DOHH2 (cell line): ENCODE measurements at regions not wholly inside any gene's neighbourhood (a gene's known extent, or its start where the extent isn't known, plus 50 kb on each side); places are given as distances from the start of the nearest gene placed in this dataset.

Experiments
- H3F3A ChIP-seq: fragments of 200-600 bp; sonication (generic), shearing (Covaris generic); 2 replicates; pipeline ENCODE4 v1.6.0; 2016; ENCODE audit warnings: antibody characterized with exemption, mild to moderate bottlenecking; ENCODE audit not compliant: control insufficient read depth, insufficient read depth
- H3K27ac ChIP-seq: fragments of 200-600 bp; sonication (generic); 2 replicates; pipeline ENCODE4 v1.5.1; 2014; ENCODE audit warnings: low read depth, mild to moderate bottlenecking, low read length, moderate library complexity
- H3K27me3 ChIP-seq: fragments of 200-600 bp; sonication (generic); 2 replicates; pipeline ENCODE4 v1.6.1; 2014; ENCODE audit warnings: mild to moderate bottlenecking, low read length, mixed read lengths; ENCODE audit not compliant: control insufficient read depth
- H3K36me3 ChIP-seq: fragments of 200-600 bp; sonication (generic); 2 replicates; pipeline ENCODE4 v1.6.1; 2014; ENCODE audit warnings: mild to moderate bottlenecking, low read length, moderate library complexity, mixed read lengths; ENCODE audit not compliant: control insufficient read depth
- H3K4me1 ChIP-seq: fragments of 200-600 bp; sonication (generic); 2 replicates; pipeline ENCODE4 v1.6.1; 2014; ENCODE audit warnings: mild to moderate bottlenecking, low read length, mixed read lengths; ENCODE audit not compliant: control insufficient read depth
- H3K4me2 ChIP-seq: fragments of 200-600 bp; sonication (generic); 2 replicates; pipeline ENCODE4 v1.6.0; 2014; ENCODE audit warnings: mild to moderate bottlenecking, low read length, moderate library complexity
- H3K4me3 ChIP-seq: fragments of 200-600 bp; sonication (generic); 2 replicates; pipeline ENCODE4 v1.5.1; 2014; ENCODE audit warnings: mild to moderate bottlenecking, low read length, mixed read lengths
- H3K79me2 ChIP-seq: fragments of 200-600 bp; sonication (generic); 2 replicates; pipeline ENCODE4 v1.6.1; 2014; ENCODE audit warnings: mild to moderate bottlenecking, low read length, mixed read lengths; ENCODE audit not compliant: control insufficient read depth
- H3K9me2 ChIP-seq: fragments of 200-600 bp; sonication (generic); replicated peaks from 2 replicates; pipeline ENCODE4 v1.6.1; 2014; ENCODE audit warnings: mild to moderate bottlenecking, low read length, mixed read lengths; ENCODE audit not compliant: control insufficient read depth
- H3K9me3 ChIP-seq: fragments of 200-600 bp; sonication (generic); 2 replicates; pipeline ENCODE4 v1.6.1; 2014; ENCODE audit warnings: antibody characterized with exemption, low read length, mixed read lengths; ENCODE audit not compliant: control insufficient read depth, insufficient read depth
- H4K20me1 ChIP-seq: fragments of 200-600 bp; sonication (generic); 2 replicates; pipeline ENCODE4 v1.6.0; 2014; ENCODE audit warnings: low read depth, mild to moderate bottlenecking, antibody characterized with exemption, low read length, moderate library complexity; ENCODE audit not compliant: control insufficient read depth, insufficient read depth
- EZH2phosphoT487 ChIP-seq: fragments of 200-600 bp; sonication (generic); IDR thresholded peaks from 2 replicates; pipeline ENCODE4 v1.6.1; 2017; ENCODE audit warnings: borderline replicate concordance, mild to moderate bottlenecking, antibody characterized with exemption, low read length, moderate library complexity, mixed read lengths
- TF ChIP-seq, protein P1 (sequence below): fragments of 200-600 bp; sonication (generic); IDR thresholded peaks from one replicate; pipeline ENCODE4 v1.5.1; 2014; ENCODE audit warnings: antibody characterized with exemption, mild to moderate bottlenecking, low read depth, low read length; ENCODE audit not compliant: poor library complexity, severe bottlenecking

DNA sequence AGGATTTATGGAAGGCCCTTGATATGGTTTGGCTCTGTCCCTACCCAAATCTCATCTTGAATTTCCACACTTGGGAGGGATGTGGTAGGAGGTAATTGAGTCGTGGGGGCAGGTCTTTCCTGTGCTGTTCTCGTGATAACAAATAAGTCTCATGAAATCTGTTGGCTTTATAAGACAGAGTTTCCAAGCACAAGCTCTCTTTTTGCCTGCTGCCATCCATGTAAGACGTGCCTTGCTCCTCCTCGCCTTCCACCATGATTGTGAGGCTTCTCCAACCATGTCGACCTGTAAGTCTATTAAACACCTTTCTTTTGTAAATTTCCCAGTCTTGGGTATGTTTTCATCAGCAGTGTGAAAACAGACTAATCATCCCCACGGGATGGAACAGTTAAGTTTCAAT is 557.2 kb upstream of the ISX start:
- Histone ChIP-seq H3K36me3 (no peaks in the 10 kb centered on the region), H3K9me3 (peaks cover 13% of the 10 kb centered on the region; the same call in 1 of the 2 replicates), H4K20me1 (no peaks in the 10 kb centered on the region), H3K27ac (no peak overlapping the region), H3K4me2 (no peak overlapping the region), H3K79me2 (no peaks in the 10 kb centered on the region), H3F3A (no peaks in the 10 kb centered on the region), H3K4me1 (no peaks in the 10 kb centered on the region), H3K4me3 (no peak overlapping the region), H3K27me3 (no peaks in the 10 kb centered on the region), H3K9me2 (no peaks in the 10 kb centered on the region)
- TF ChIP-seq EZH2phosphoT487: no peak
- TF ChIP-seq, protein P1, sequence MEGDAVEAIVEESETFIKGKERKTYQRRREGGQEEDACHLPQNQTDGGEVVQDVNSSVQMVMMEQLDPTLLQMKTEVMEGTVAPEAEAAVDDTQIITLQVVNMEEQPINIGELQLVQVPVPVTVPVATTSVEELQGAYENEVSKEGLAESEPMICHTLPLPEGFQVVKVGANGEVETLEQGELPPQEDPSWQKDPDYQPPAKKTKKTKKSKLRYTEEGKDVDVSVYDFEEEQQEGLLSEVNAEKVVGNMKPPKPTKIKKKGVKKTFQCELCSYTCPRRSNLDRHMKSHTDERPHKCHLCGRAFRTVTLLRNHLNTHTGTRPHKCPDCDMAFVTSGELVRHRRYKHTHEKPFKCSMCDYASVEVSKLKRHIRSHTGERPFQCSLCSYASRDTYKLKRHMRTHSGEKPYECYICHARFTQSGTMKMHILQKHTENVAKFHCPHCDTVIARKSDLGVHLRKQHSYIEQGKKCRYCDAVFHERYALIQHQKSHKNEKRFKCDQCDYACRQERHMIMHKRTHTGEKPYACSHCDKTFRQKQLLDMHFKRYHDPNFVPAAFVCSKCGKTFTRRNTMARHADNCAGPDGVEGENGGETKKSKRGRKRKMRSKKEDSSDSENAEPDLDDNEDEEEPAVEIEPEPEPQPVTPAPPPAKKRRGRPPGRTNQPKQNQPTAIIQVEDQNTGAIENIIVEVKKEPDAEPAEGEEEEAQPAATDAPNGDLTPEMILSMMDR: no peak

DNA sequence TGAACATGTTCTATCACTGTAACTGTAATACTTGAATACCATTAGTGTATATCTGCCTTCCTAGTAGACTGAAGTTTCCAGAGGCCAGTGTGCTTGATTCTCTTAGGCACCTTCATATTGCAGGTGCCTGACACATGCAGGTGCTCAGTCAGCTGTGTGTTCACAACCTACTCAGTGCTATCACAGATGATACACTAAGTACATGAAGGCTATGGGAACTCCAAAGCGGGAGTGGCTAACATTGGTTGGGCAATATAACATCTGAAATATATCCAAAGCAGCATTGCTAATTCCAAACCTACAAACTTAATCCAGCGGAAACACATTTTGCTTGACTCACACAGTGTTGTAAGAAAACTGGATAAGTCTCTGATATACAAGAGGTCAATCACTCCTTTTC is 539.3 kb upstream of the ISX start:
- no peaks in the 10 kb centered on the region for H3K9me3 ChIP-seq
- H3F3A ChIP-seq: no peaks in the 10 kb centered on the region
- no peaks in the 10 kb centered on the region for H3K36me3 ChIP-seq
- TF ChIP-seq, protein P1: no peak
- no peak for TF ChIP-seq EZH2phosphoT487
- no peak overlapping the region for H3K27ac ChIP-seq
- H3K4me2 ChIP-seq: no peak overlapping the region
- no peaks in the 10 kb centered on the region for H3K4me1 ChIP-seq
- H3K27me3 ChIP-seq: no peaks in the 10 kb centered on the region
- H3K9me2 ChIP-seq: no peaks in the 10 kb centered on the region
- no peaks in the 10 kb centered on the region for H3K79me2 ChIP-seq
- no peaks in the 10 kb centered on the region for H4K20me1 ChIP-seq
- H3K4me3 ChIP-seq: no peak overlapping the region

DNA sequence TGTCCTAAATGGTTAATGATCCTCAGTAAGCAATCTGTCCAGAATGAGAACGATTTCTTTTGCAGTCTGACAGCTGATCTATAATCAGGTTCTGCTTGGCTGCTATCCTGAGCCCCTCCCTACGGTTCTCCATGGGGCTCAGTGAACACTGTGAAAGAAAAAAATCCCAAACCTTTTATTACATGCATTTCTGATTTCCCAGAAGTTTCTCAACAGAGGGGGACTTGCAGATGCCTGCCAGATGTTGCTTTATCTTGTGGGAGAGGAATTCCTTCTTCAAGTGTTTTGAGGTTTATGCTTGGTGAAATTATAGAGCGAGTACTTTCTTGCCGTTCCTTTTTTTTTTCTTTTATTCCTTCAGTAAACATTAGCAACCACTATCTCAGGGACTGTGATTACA is 531.9 kb upstream of the ISX start:
- TF ChIP-seq, protein P1: no peak
- no peak for TF ChIP-seq EZH2phosphoT487
- H4K20me1 ChIP-seq: no peaks in the 10 kb centered on the region
- H3K36me3 ChIP-seq: no peaks in the 10 kb centered on the region

DNA sequence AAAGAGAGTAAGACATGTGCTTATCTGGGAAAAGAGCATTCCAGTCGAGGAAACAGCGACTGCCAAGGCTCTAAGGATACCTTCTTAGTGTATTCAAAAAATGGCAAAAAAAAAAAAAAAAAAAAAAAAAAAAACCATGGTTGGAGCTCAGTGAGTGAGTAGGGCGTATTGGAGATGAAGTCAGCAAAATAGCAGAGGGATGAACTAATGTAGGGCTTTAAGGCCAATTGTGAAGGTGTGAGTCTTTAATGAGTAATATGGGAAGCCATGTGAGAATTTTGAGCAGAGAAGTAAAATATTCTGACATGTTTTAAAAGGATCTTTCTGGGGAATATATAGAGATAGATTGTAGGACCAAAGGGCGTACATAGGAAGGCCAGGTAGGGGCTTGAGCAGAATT is 498.6 kb upstream of the ISX start:
- TF ChIP-seq, protein P1: no peak
- no peak for TF ChIP-seq EZH2phosphoT487
- Histone ChIP-seq H3K4me1 (no peaks in the 10 kb centered on the region), H3K79me2 (no peaks in the 10 kb centered on the region), H4K20me1 (no peaks in the 10 kb centered on the region), H3K4me2 (no peak overlapping the region), H3F3A (no peaks in the 10 kb centered on the region), H3K36me3 (no peaks in the 10 kb centered on the region), H3K9me2 (no peaks in the 10 kb centered on the region), H3K27ac (no peak overlapping the region), H3K9me3 (peaks cover 3% of the 10 kb centered on the region; the same call in 1 of the 2 replicates), H3K4me3 (no peak overlapping the region), H3K27me3 (no peaks in the 10 kb centered on the region)

More for the DNA sequence above, 531.9 kb upstream of the ISX start:
- Histone ChIP-seq H3K9me2 (no peaks in the 10 kb centered on the region), H3F3A (no peaks in the 10 kb centered on the region), H3K4me1 (no peaks in the 10 kb centered on the region), H3K4me2 (no peak overlapping the region), H3K79me2 (no peaks in the 10 kb centered on the region), H3K27me3 (no peaks in the 10 kb centered on the region), H3K27ac (no peak overlapping the region), H3K4me3 (no peak overlapping the region), H3K9me3 (no peaks in the 10 kb centered on the region)
